ENCODE measurements at regions not wholly inside any gene's neighbourhood (a gene's known extent, or its start where the extent isn't known, plus 50 kb on each side); places are given as distances from the start of the nearest gene placed in this dataset.
A peak's percentile ranks its signal among the peaks of the same experiment; 100 is the strongest.
"Not testable (repeated sequence)": the region's sequence is repeated elsewhere in the genome, so short reads cannot be mapped to it uniquely, and the experiment has no call there.

DNA sequence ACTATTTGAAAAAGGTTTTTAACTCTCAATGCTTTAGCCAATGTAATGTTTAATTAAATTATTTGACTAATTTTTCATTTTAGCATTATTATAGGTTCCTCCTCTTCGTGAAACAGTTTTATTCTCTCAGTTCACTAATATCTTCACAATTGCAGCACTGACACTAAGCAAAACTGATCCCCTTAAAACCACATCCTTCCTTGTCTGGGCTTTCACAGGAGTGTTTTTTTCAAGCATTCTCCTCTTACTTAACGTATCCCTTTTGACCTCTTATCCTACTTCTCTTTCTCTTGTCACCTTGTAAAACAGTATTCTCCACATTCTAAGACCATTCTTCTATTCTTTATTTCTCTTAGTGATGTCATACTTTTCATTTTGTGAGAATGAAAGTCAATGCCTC is 112.8 kb downstream of the DSC3 start:
- no peak for DNase-seq

GRCh38 chr18:30929065-30929464 is 113.5 kb downstream of the DSC3 start:
- DNase-seq: no peak

DNA sequence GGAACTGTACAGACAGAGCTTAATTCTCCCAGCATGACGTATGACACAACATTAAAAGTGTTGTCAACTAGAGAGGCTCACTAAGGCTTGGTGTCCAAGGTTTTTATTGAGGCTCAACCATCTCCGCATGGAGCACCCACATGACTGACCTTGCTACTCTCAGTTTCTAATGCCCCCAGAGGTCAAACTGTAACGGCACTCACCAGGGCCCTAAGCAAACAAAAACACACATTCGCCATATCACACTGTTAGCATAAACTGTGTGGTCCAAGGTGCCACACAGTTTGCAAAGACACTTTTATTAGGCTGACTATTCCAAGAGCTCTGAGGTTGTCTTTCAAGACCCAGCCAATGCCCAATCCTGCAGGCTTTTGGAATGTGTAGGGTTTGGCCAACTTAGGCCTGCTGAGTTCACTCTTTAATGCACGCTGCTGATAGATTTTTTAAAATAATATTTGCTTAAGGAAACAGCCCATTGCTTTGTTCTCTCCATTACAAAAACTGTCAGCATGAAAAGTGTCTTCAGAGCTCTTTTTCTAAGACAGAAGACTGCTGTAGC is 114.9 kb downstream of the DSC3 start:
- DNase-seq: no peak

DNA sequence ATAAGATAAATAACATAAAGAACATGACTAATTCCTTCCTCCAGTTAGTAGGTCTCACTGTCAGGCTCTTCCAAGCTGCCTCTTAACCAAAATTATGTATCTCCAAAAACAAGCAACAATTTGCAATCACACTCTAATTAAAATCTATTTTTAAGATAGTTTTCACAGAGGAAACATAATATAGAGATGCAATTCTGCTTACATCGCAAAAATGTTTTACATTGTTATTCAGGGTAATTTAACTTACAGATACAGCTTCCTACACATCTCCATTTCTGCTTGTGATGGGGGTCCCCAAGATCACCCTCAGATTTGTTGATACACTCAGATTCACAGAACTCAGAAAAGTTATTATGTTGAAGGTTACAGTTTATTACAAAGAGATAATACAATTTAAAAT is 115.5 kb downstream of the DSC3 start:
- DNase-seq: no peak

DNA sequence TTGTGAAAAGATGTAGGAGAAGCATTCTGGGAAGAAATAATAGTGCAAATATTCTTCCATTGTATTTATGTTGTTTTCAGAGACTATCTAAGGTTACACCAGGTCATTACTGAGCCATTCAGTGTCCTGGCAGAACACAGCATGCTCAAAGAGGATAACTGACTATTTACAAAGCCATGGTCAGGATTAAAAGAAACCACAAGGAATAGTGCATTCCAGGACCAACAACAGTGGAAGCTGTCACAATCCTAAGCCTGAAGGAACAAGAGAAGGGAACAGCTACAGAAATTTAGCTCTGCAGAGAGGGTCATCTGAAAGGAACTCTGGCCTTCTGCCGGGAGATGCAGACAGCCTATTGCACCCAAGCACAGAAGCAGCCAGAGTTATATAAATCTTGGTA is 116.7 kb downstream of the DSC3 start:
- no peak for DNase-seq

GRCh38 chr18:30920757-30921156 is 121.8 kb downstream of the DSC3 start:
- no peak for DNase-seq

GRCh38 chr18:30920351-30920750 is 122.2 kb downstream of the DSC3 start:
- no peak for DNase-seq

GRCh38 chr18:30917651-30918050 is 124.9 kb downstream of the DSC3 start:
- no peak for DNase-seq

DNA sequence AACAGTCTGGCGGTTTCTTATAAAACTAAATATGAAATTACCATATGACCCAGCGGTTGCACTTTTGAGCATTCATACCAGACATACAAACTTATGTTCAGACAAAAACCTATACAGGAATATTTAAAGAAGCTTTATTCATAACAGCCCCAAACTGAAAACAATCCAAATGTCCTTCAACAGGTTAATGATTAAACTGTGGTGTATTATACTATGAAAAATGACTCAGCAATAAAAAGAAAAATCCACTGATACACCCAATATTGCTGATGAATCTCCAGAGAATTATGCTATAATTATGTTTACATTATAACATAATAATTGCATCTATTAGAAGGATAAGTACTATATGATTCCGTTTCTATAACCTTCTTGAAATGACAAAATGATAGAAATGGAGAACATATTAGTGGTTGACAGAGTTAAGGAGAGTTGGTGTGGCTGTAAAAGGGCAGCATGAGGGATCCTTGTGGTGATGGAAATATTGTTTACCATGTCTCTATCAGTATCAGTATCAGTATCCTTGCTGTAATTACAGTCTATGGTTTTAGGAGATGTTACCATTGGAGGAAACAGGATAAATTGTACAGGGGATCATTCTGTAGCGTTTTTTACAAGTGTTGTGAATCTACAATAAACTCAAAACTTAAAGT is 127.1 kb downstream of the DSC3 start:
- no peak for DNase-seq

GRCh38 chr18:30908381-30908780 is 134.2 kb downstream of the DSC3 start:
- no peak for DNase-seq

DNA sequence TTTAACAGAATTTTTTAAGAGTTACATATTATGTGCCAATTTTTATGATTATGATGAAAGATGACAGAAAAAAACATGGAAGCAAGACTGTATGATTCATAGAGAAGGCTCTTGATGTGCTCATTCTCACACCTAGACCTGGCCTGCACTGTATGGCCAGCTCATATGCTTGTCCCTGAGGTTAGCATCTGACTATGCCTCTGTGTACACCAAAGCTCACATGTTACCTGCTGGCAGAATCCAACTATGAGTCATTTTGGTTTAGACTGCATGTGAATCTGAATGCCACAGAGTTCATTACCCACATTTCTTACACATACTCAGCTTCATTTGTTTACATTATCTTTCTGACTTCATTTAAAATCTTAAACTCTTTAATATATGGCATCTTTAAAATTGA is 139.0 kb downstream of the DSC3 start:
- peak; percentile 0 for DNase-seq

- DNase-seq: no peak
These were observed 152.8 kb downstream of the DSC3 start for GRCh38 chr18:30889519-30890301.

GRCh38 chr18:30888344-30888743 is 154.2 kb downstream of the DSC3 start:
- DNase-seq: no peak

DNA sequence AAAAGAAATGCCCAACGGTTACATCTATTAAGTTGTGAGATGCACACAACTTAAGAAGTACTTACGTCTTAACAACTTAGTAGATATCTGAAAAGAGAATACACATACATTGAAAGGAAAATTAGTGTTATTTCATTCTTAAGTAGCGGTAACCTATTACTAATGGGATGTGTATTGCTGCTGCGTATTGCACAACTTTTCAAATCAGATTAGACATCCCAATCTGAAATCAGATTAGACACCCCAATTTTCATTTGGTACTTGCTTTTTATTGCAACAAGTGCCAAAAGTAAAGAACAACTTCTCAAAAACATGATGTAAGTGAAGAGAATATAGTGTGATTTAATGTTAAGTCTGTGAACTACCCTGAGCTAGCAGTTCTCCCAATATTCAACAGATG is 155.5 kb downstream of the DSC3 start:
- DNase-seq: no peak

DNA sequence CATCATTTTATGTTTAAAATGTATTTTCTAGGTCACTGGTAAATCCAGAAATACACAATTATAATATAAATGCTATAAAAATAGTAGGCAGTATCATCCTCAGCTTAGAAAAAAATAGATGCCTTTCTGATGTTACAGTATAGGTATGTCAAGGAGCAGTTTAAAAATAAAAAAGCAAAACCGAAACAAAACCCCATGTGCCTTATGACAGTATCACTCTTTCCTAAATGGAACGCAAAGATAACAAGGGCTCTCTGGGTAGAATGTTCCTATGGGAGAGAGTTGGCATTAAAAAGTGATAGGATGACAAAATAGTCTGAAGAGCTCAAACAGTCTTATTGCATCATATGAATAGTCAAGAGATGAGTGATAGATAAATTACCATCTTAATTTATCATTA is 172.1 kb downstream of the DSC3 start:
- no peak for DNase-seq

GRCh38 chr18:30862900-30863299 is 179.6 kb downstream of the DSC3 start:
- DNase-seq: no peak

DNA sequence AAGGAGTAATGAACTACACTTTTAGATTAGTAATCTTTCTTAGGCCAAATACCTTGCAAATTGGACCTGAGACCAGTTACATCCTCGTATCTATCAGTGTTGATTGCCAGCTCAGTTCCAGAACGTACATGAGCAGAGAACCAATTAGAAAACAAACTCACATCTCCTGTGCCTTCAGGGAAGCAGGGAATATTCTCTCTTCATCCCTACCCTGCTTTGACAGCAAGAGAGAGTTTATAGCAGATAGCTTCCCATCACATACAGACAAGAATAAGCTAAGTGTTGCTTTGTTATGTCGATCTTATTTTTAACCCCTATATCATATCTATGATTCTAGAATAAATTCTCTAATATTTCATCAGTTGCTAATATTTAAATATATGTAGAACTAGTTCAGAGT is 181.8 kb downstream of the DSC3 start:
- DNase-seq: no peak

DNA sequence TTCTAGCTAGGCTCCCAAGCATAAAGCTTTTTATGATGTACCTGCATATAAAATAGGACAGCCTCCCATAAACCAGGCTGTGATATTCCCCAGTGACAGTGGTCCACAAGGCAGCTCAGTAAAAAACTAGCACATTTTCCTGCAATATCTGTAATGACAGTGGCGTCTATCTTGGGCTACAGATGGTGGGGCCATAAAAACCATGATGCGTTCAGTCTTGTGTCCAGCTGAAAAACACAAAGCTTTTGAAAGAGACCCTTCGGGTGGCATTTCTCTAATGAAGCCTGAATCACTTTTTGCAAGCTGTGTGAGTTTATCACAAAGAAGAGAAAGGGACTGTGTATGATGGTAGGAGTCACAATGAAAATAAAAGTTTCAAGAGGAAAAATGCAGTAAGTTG is 183.5 kb downstream of the DSC3 start:
- no peak for DNase-seq

DNA sequence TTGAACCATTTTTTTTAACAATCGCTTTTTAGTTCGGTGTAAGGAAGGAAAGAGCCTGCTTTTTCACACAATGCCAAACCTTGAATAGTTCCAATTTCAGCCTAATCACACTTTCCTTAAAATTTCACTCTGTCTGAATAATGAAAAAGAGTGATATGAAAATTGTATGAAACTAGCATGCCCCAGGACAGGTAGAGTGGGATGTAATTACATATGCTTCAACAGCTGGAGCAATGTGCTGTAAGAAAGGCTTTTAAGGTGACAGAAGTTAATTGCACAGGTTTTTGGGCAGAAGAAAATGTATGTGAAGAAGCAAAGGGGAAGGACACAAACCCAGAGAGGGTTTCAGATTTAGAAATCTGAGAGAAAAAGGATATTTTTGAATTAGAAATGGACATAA is 184.0 kb downstream of the DSC3 start:
- DNase-seq: no peak

DNA sequence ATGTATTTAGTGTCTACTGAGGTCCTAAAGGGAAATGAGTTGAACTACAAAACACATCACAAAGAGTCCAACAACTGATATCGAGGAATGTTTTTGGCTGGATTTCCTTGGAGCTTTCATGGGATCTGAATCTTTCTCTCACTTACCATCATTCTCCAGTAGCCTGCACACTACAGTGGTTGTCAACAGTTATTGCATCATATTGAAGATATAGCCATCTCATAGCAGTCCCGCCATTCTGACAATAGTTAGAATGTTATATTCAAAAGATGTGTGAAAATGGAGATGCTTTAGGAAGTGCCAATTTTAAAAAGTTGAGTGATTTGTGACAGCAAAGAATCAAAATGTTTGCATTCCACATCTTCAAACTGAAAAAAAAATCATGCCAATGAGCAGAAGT is 186.8 kb downstream of the DSC3 start:
- no peak for DNase-seq

DNA sequence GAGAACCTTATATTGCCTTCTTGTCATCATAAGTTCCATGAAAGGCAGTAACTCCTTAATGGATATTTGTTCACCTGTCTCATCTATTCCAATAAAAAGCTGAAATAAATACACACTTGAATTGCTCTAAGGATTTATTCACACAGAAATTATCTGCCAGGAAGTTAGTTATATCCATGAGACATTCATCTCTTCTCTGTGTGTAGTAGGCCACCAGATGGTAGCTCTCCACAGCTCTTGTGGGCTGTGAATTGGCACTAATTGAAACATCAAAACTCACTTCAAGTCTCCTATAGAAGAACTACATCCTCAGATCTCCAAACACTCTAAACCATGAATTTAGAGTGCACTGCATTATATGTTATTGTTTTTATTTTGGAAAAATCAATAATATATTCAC is 189.6 kb downstream of the DSC3 start:
- DNase-seq: no peak

GRCh38 chr18:30852541-30852940 is 190.0 kb downstream of the DSC3 start:
- no peak for DNase-seq

DNA sequence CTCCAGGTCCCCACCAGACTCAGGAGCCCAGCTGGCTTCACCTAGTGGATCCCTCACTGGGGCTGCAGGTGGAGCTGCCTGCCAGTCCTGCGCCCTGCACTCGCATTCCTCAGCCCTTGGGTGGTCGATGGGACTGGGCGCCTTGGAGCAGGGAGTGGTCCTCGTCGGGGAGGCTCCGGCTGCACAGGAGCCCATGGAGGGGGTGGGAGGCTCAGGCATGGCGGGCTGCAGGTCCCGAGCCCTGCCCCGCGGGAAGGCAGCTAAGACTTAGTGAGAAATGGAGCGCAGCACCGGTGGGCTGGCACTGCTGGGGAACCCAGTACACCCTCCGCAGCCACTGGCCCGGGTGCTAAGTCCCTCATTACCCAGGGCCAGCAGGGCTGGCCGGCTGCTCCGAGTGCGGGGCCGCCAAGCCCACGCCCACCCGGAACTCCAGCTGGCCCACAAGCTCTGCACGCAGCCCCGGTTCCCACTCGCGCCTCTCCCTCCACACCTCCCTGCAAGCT is 203.4 kb downstream of the DSC3 start:
- not testable (repeated sequence) for DNase-seq

DNA sequence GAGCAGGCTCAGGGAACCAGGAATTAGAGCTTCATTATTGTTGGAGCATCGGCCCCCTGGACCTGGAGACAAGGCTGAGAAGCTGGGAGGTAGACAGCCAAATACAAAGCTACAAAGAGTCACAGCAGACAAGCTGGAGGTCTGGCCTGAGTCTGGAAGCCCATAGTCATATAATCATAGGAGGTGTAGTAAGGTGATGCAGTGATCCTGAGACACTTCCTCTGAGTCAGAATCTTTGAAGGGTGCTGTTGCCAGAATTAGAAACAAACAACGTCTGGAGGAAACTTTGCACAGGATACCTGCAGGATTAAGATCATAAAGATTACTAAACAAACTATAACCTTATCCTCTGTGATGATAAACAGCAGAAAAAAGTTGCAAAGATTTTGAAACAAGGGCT is 213.8 kb downstream of the DSC3 start:
- no peak for DNase-seq

Data from activated CD4-positive, alpha-beta T cell treated with anti-CD3 and anti-CD28 coated beads, Interleukin-2, amount 50 U/mL, for 16 hours (primary cell).